ENCODE measurements at regions not wholly inside any gene's neighbourhood (a gene's known extent, or its start where the extent isn't known, plus 50 kb on each side); places are given as distances from the start of the nearest gene placed in this dataset.
A peak's percentile ranks its signal among the peaks of the same experiment; 100 is the strongest.
"Not testable (repeated sequence)": the region's sequence is repeated elsewhere in the genome, so short reads cannot be mapped to it uniquely, and the experiment has no call there.

- DNase-seq: no peak
Measured at GRCh38 chr2:147351784-147352183, 493.0 kb upstream of the ACVR2A start.

- no peak for DNase-seq
Measured at GRCh38 chr2:147348931-147349555, 495.8 kb upstream of the ACVR2A start.

GRCh38 chr2:147346142-147346541, 498.7 kb upstream of the ACVR2A start:
- DNase-seq: no peak

- DNase-seq: peak; percentile 8 to 21 (median 15)
Measured at GRCh38 chr2:147345246-147345645, 499.6 kb upstream of the ACVR2A start.

GRCh38 chr2:147342329-147342728, 502.5 kb upstream of the ACVR2A start:
- DNase-seq: no peak

GRCh38 chr2:147331790-147332419, 512.9 kb upstream of the ACVR2A start:
- DNase-seq: peak; percentile 39 to 51 (median 47)

GRCh38 chr2:147330925-147331324, 513.9 kb upstream of the ACVR2A start:
- DNase-seq: no peak

GRCh38 chr2:147327613-147328012, 517.2 kb upstream of the ACVR2A start:
- peak; percentile 66 to 77 (median 76) for DNase-seq

GRCh38 chr2:147325990-147326389, 518.8 kb upstream of the ACVR2A start:
- DNase-seq: no peak

GRCh38 chr2:147320146-147320545, 524.7 kb upstream of the ACVR2A start:
- DNase-seq: peak; percentile 40 to 66 (median 64)

GRCh38 chr2:147311058-147311430, 533.8 kb upstream of the ACVR2A start:
- no peak for DNase-seq

- no peak for DNase-seq
Measured at GRCh38 chr2:147310335-147311057, 534.3 kb upstream of the ACVR2A start.

GRCh38 chr2:147297820-147298219, 547.0 kb upstream of the ACVR2A start:
- no peak for DNase-seq

GRCh38 chr2:147294825-147295392, 549.9 kb upstream of the ACVR2A start:
- no peak for DNase-seq

- DNase-seq: no peak
Measured at GRCh38 chr2:147293991-147294824, 550.6 kb upstream of the ACVR2A start.

GRCh38 chr2:147288131-147288530, 556.7 kb upstream of the ACVR2A start:
- peak in 2 of 3 donors; percentile 6 to 10 for DNase-seq

- DNase-seq: peak in 2 of 3 donors; percentile 5 to 11
Measured at GRCh38 chr2:147275943-147276342, 568.9 kb upstream of the ACVR2A start.

- DNase-seq: no peak
Measured at GRCh38 chr2:147273628-147274027, 571.2 kb upstream of the ACVR2A start.

- DNase-seq: no peak
Measured at GRCh38 chr2:147273106-147273505, 571.7 kb upstream of the ACVR2A start.

GRCh38 chr2:147269581-147269980, 575.2 kb upstream of the ACVR2A start:
- not testable (repeated sequence) for DNase-seq

- DNase-seq: no peak
Measured at GRCh38 chr2:147260241-147260640, 584.6 kb upstream of the ACVR2A start.

- no peak for DNase-seq
Measured at GRCh38 chr2:147255812-147256211, 589.0 kb upstream of the ACVR2A start.

All from suppressor macrophage treated with lipopolysaccharide for 1 hour (primary cell).